Liver (tissue), 8 donors: ENCODE measurements at regions not wholly inside any gene's neighbourhood (a gene's known extent, or its start where the extent isn't known, plus 50 kb on each side); places are given as distances from the start of the nearest gene placed in this dataset.

Source experiments
- DNase-seq: peaks from one replicate; pipeline ENCODE4 v3.0.0-alpha.2; 2017; ENCODE audit warnings: low spot score
- H3K27ac ChIP-seq, 2 donors: one replicate each; pipeline ENCODE4 v1.7.0; 2013; ENCODE audit warnings: inconsistent platforms in 2 of 2, low read length in 2 of 2, control low read depth in 1 of 2, low read depth in 1 of 2, mild to moderate bottlenecking in 1 of 2
- H3K27me3 ChIP-seq, 4 donors: one replicate each; pipeline versions ENCODE4 v1.6.1 to v1.7.0; 2013; ENCODE audit warnings: low read length in 3 of 4, inconsistent platforms in 1 of 4, mild to moderate bottlenecking in 1 of 4, moderate library complexity in 1 of 4; ENCODE audit not compliant: control insufficient read depth in 4 of 4, insufficient read depth in 4 of 4
- H3K36me3 ChIP-seq, 4 donors: one replicate each; pipeline versions ENCODE4 v1.6.1 to v1.7.0; 2013; ENCODE audit warnings: low read length in 3 of 4, mild to moderate bottlenecking in 3 of 4, low read depth in 1 of 4, moderate library complexity in 1 of 4; ENCODE audit not compliant: control insufficient read depth in 4 of 4, insufficient read depth in 3 of 4
- H3K4me1 ChIP-seq, 4 donors: one replicate each; pipeline versions ENCODE4 v1.6.1 to v1.7.0; 2013; ENCODE audit warnings: low read length in 3 of 4, mild to moderate bottlenecking in 3 of 4, moderate library complexity in 1 of 4; ENCODE audit not compliant: control insufficient read depth in 4 of 4, insufficient read depth in 4 of 4
- H3K4me3 ChIP-seq, 3 donors: one replicate each; pipeline versions ENCODE4 v1.6.1 to v1.7.0; 2013; ENCODE audit warnings: low read length in 3 of 3, control low read depth in 1 of 3, low read depth in 1 of 3, mild to moderate bottlenecking in 1 of 3
- H3K9ac ChIP-seq, 2 donors: one replicate each; pipeline ENCODE4 v1.7.0; 2013; ENCODE audit warnings: low read length in 2 of 2, mild to moderate bottlenecking in 2 of 2, moderate library complexity in 2 of 2, control low read depth in 1 of 2, low read depth in 1 of 2
- H3K9me3 ChIP-seq, 4 donors: one replicate each; pipeline versions ENCODE4 v1.6.1 to v1.7.0; 2013; ENCODE audit warnings: low read length in 3 of 4; ENCODE audit not compliant: control insufficient read depth in 4 of 4
- CTCF ChIP-seq: fragments of 150-350 bp; IDR thresholded peaks from 2 replicates; pipeline ENCODE4 v1.5.1; 2017; ENCODE audit warnings: improper control_type of control experiment, low read depth, low read length; ENCODE audit not compliant: missing input control
- GABPA ChIP-seq, 2 donors: IDR thresholded peaks in 1 of 2; conservative IDR thresholded peaks in 1 of 2; 2 replicates each; pipeline ENCODE4 v1.6.1; 2016; ENCODE audit warnings: antibody characterized with exemption in 2 of 2, mild to moderate bottlenecking in 1 of 2, moderate library complexity in 1 of 2
- HNF4A ChIP-seq, 2 donors: conservative IDR thresholded peaks; 2 replicates each; pipeline ENCODE4 v1.6.1; 2016; ENCODE audit warnings: antibody characterized with exemption in 2 of 2, mild to moderate bottlenecking in 2 of 2
- HNF4G ChIP-seq: IDR thresholded peaks from 2 replicates; pipeline ENCODE4 v1.6.1; 2016; ENCODE audit warnings: antibody characterized with exemption
- JUND ChIP-seq, 2 donors: IDR thresholded peaks; 2 replicates each; pipeline ENCODE4 v1.6.1; 2016; ENCODE audit warnings: antibody characterized with exemption in 2 of 2
- SP1 ChIP-seq: IDR thresholded peaks from 2 replicates; pipeline ENCODE4 v1.6.1; 2018; ENCODE audit warnings: antibody characterized with exemption, mild to moderate bottlenecking
- YY1 ChIP-seq: IDR thresholded peaks from 2 replicates; pipeline ENCODE4 v1.6.1; 2016; ENCODE audit warnings: antibody characterized with exemption, mild to moderate bottlenecking
- WGBS: extraction: QIAGEN DNeasy Blood & Tissue Kit; methylation state at CpG from one replicate; pipeline ENCODE4 v1.1.7; 2013; 5-methylcytosine and 5-hydroxymethylcytosine counted together
- TF ChIP-seq, protein P1 (sequence below): IDR thresholded peaks from 2 replicates; pipeline ENCODE4 v1.6.1; 2016; ENCODE audit warnings: antibody characterized with exemption, mild to moderate bottlenecking
- donor health status: healthy.
- donor health status: healthy.
- donor health status: healthy.
- donor health status: healthy.
- donor health status: healthy.

GRCh38 chr3:31244929-31245817 is 287.6 kb upstream of the STT3B start (continued):
- TF ChIP-seq, protein P1, sequence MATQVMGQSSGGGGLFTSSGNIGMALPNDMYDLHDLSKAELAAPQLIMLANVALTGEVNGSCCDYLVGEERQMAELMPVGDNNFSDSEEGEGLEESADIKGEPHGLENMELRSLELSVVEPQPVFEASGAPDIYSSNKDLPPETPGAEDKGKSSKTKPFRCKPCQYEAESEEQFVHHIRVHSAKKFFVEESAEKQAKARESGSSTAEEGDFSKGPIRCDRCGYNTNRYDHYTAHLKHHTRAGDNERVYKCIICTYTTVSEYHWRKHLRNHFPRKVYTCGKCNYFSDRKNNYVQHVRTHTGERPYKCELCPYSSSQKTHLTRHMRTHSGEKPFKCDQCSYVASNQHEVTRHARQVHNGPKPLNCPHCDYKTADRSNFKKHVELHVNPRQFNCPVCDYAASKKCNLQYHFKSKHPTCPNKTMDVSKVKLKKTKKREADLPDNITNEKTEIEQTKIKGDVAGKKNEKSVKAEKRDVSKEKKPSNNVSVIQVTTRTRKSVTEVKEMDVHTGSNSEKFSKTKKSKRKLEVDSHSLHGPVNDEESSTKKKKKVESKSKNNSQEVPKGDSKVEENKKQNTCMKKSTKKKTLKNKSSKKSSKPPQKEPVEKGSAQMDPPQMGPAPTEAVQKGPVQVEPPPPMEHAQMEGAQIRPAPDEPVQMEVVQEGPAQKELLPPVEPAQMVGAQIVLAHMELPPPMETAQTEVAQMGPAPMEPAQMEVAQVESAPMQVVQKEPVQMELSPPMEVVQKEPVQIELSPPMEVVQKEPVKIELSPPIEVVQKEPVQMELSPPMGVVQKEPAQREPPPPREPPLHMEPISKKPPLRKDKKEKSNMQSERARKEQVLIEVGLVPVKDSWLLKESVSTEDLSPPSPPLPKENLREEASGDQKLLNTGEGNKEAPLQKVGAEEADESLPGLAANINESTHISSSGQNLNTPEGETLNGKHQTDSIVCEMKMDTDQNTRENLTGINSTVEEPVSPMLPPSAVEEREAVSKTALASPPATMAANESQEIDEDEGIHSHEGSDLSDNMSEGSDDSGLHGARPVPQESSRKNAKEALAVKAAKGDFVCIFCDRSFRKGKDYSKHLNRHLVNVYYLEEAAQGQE, result no peak

DNA sequence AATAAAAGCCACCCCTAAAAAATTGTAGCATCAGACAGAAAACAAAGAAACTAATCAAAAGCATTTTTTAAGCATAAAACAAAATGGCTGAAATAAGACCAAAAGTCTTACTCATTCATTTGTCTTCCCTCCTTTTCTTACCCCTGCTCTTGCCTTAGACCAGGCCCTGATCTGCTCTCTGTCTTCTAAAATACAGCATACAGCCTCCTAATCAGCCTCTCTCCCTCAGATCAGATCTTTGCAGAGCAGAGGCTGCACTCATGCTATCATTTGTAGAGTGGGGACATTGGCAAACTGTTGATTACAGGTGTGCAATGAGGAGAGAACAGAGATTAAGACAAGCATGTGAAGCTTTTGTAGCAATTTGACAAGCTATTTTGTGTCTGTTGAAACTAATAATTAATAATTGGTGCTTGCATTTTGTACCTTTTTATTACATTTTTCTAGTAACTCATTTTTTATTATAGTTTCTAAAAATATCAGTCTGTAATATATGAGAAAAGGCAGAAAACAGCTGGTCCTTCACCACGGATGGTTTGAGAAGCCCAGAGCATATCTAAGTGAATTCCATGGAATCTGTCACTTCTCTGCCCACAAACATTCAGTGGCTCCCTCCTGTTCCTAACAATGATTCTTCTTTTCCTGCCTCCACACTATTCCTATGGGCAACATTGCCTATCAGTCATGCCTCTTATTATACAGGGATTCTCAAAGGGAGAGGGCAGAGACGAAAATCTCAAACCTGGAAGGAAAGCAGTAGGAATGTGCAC is 286.2 kb upstream of the STT3B start:
- H3K27ac ChIP-seq, result no peak overlapping the region
- H3K9ac ChIP-seq, result no peak overlapping the region
- H3K4me3 ChIP-seq, result no peak overlapping the region
- peaks cover 0 to 10% (median 2%) of the 10 kb centered on the region in 4 donors for H3K4me1 ChIP-seq
- no peaks in the 10 kb centered on the region for H3K27me3 ChIP-seq
- no peaks in the 10 kb centered on the region for H3K36me3 ChIP-seq
- H3K9me3 ChIP-seq, result no peaks in the 10 kb centered on the region
- 90% methylated on average over 2 of the region's 2 CpGs for WGBS
- TF ChIP-seq SP1, result no peak
- no peak for TF ChIP-seq JUND (IDR thresholded peaks at IDR 0.05)
- no peak for TF ChIP-seq CTCF
- TF ChIP-seq, protein P1, result no peak
- TF ChIP-seq YY1, result no peak
- no peak for TF ChIP-seq GABPA (IDR thresholded peaks at IDR 0.05 in 1 of 2, conservative IDR thresholded peaks at IDR 0.05 in 1 of 2)
- no peak for TF ChIP-seq HNF4G
- no peak for TF ChIP-seq HNF4A (conservative IDR thresholded peaks at IDR 0.05)
- no peak for DNase-seq
